ENCODE measurements at regions not wholly inside any gene's neighbourhood (a gene's known extent, or its start where the extent isn't known, plus 50 kb on each side); places are given as distances from the start of the nearest gene placed in this dataset.

DNA sequence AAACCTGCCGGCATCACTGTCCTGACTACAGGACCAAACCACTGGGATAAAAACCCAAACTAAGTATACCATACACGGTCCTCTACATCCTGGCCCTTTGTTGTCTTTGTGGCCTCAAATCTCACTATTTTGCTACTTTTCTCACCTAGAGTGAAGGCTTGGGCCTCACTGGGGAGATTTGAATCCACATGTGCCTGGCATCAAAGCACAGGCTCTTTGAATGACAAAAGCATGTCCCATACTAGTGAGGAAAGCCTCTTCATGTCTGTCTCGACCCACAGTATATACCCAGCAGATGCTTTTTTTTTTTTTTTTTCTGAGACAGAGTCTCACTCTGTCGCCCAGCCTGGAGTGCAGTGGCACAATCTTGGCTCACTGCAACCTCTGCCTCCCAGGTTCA, 72.5 kb upstream of the DRD2 start:
- no peak for DNase-seq
- H3K36me3 ChIP-seq (ENCODE audit: control insufficient read depth, insufficient read depth, low read length), result no peaks in the 10 kb centered on the region
- no peaks in the 10 kb centered on the region for H3K27me3 ChIP-seq (replicated peaks; ENCODE audit: control insufficient read depth, insufficient read depth, low read length, poor library complexity, severe bottlenecking)
- H3K27ac ChIP-seq (ENCODE audit: insufficient read depth, low read length, poor library complexity, severe bottlenecking), result no peak overlapping the region
- no peaks in the 10 kb centered on the region for H3K4me1 ChIP-seq (ENCODE audit: control insufficient read depth, insufficient read depth, low read length, poor library complexity, severe bottlenecking)
- no peak overlapping the region for H3K4me3 ChIP-seq (ENCODE audit: insufficient read depth, low read depth, low read length, poor library complexity, severe bottlenecking)
- no peaks in the 10 kb centered on the region for H3K9me3 ChIP-seq (ENCODE audit: control insufficient read depth, low read length)

DNA sequence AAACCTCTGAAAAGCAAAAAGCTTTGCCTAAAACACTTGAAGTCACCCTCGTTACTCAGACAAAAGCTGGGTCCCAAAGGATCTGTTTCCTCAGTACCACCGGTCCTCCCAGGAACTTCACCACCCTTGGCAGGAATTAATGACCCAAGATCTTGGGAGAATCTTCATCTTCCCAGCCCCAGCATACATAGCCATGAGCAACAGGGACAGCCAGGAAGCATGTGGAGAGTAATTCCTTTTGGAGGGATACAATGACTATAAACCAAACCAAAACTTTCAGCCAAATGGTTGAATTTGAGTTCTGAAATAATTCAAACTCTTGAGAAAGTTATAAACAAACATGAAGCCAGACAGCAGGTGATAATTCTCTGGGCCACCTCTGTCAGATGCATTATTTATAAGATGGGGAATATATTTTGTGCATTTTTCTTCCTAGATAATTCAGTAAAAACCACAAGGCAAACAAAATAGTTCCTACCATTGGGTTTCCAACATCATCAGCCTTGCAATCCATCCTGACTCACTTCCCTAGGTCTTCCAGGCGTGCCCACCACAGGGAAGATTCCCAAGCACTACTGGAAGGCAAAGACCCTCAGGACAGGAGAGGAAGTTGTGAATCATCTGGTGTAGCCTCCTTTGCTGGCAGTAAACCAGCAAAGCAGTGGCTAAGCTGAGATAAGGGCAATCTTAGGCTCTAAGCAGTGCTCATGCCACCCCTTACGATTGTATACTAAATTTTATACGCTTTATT, 71.7 kb upstream of the DRD2 start:
- H3K4me1 ChIP-seq (ENCODE audit: control insufficient read depth, insufficient read depth, low read length, poor library complexity, severe bottlenecking), result no peaks in the 10 kb centered on the region
- no peaks in the 10 kb centered on the region for H3K36me3 ChIP-seq (ENCODE audit: control insufficient read depth, insufficient read depth, low read length)
- H3K27me3 ChIP-seq (replicated peaks; ENCODE audit: control insufficient read depth, insufficient read depth, low read length, poor library complexity, severe bottlenecking), result no peaks in the 10 kb centered on the region
- DNase-seq, result no peak
- no peak overlapping the region for H3K4me3 ChIP-seq (ENCODE audit: insufficient read depth, low read depth, low read length, poor library complexity, severe bottlenecking)
- no peaks in the 10 kb centered on the region for H3K9me3 ChIP-seq (ENCODE audit: control insufficient read depth, low read length)
- no peak overlapping the region for H3K27ac ChIP-seq (ENCODE audit: insufficient read depth, low read length, poor library complexity, severe bottlenecking)

DNA sequence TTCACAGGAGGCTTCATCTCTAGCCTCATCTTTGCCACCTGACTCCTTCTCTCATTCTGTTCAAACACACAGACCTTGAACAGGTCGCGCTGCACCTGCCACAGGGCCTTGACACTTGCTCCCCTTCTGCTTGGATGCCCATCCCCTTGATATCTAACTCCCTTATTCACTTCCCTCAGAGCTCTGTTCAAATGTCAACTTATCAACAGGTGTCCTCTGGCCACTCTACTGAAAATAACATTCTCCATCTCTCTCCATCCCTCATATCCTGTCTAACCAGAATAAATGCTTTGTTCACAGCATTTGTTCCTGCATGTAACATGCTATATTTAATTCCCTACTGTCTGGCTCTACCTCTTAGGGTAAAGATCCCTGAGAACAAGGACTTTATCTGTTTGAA, 67.2 kb upstream of the DRD2 start:
- no peaks in the 10 kb centered on the region for H3K27me3 ChIP-seq (replicated peaks; ENCODE audit: control insufficient read depth, insufficient read depth, low read length, poor library complexity, severe bottlenecking)
- H3K4me1 ChIP-seq (ENCODE audit: control insufficient read depth, insufficient read depth, low read length, poor library complexity, severe bottlenecking), result no peaks in the 10 kb centered on the region
- H3K36me3 ChIP-seq (ENCODE audit: control insufficient read depth, insufficient read depth, low read length), result no peaks in the 10 kb centered on the region
- no peak overlapping the region for H3K27ac ChIP-seq (ENCODE audit: insufficient read depth, low read length, poor library complexity, severe bottlenecking)
- H3K9me3 ChIP-seq (ENCODE audit: control insufficient read depth, low read length), result no peaks in the 10 kb centered on the region
- no peak overlapping the region for H3K4me3 ChIP-seq (ENCODE audit: insufficient read depth, low read depth, low read length, poor library complexity, severe bottlenecking)
- DNase-seq, result no peak

DNA sequence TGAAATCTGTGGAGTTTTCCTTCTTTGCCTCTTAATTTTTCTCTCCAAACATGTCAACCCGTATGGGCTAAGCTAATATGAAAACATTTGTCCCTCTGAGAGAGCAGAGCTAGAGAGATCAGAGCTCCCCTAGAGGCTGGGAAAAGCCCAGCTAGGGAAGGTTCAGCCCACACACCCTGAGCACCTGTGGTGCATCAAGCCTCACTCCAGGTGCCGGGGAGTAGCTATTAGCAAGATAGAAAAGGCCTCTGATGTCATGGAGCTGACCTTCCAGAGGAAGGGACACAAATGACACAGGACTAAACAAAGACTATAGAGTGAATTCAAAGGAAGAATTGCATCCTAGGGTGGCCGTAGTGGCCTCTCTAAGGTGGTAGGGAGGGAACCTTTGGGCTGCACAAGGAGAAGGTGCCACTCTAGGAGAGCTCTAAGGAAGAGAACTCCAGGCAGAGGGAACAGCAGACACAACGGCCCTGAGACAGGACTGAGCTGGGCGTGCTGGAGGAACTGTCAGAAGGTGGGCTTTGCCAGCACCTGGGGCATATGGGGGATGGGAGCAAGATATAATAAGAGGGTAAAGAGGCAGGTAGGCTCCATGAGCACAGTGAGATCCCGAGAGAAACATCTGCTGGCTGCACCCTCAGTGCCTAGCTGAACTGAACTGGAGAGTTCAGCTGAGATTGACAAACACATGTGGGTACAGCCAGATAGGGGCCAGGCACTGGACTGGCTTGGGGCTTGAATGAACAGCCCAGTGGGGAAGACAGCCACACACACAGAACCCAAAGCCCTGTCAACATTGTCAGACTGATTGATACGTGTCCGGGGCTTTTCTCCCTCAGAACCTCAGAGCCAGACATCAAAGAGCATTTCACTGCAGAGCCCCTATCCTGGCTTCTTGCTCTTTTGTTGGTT, 65.5 kb upstream of the DRD2 start:
- DNase-seq, result no peak
- Histone ChIP-seq H3K4me3 (ENCODE audit: insufficient read depth, low read depth, low read length, poor library complexity, severe bottlenecking) (no peak overlapping the region), H3K9me3 (ENCODE audit: control insufficient read depth, low read length) (no peaks in the 10 kb centered on the region), H3K27me3 (replicated peaks; ENCODE audit: control insufficient read depth, insufficient read depth, low read length, poor library complexity, severe bottlenecking) (no peaks in the 10 kb centered on the region), H3K27ac (ENCODE audit: insufficient read depth, low read length, poor library complexity, severe bottlenecking) (no peak overlapping the region), H3K36me3 (ENCODE audit: control insufficient read depth, insufficient read depth, low read length) (no peaks in the 10 kb centered on the region), H3K4me1 (ENCODE audit: control insufficient read depth, insufficient read depth, low read length, poor library complexity, severe bottlenecking) (no peaks in the 10 kb centered on the region)

DNA sequence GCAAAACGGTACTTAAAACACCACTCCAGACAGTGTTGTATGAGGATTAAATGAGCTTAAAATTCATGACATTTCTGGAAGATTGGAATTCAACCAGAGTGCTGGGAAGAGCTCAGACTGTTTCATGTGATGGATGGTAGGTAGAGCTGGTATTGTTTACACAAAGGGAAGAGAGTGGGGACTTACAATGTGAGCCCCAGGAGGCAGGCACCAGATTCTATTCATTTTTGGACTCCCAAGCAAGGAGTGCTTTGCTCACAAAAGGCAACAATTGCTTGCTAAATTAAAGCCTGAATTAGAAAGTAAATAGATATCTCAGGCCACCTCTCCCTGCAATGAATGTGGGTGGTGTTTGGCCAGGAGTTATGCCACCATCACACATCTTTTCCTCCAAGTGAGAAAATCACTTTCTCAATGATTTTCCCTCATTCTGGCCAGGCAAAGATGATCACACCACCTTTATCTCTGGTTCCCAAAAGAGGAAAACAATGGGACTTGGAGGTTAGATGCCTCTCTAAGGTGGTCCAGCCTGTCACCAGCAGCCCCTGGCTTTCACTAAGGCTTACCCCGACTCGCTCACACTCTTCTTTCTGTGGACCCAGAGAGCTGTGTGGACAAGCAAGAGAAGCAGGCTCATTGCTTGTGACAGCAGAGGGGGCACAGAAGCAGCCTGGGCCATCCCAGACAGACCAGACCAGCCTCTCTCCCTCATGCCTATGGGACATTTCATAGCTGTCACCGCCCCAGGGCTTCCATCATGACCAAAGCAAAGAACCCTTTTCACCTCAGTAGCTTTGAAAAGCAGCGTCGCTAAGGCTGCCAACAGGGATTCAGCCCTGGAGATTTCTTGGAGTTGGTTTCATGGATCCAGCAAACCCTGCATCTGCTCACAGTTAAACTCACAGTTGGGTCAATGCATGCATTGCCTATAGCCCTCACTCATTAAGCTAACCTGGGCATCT, 63.5 kb upstream of the DRD2 start:
- no peak overlapping the region for H3K27ac ChIP-seq (ENCODE audit: insufficient read depth, low read length, poor library complexity, severe bottlenecking)
- H3K9me3 ChIP-seq (ENCODE audit: control insufficient read depth, low read length), result no peaks in the 10 kb centered on the region
- no peaks in the 10 kb centered on the region for H3K36me3 ChIP-seq (ENCODE audit: control insufficient read depth, insufficient read depth, low read length)
- H3K27me3 ChIP-seq (replicated peaks; ENCODE audit: control insufficient read depth, insufficient read depth, low read length, poor library complexity, severe bottlenecking), result no peaks in the 10 kb centered on the region
- DNase-seq, result no peak
- no peak overlapping the region for H3K4me3 ChIP-seq (ENCODE audit: insufficient read depth, low read depth, low read length, poor library complexity, severe bottlenecking)
- H3K4me1 ChIP-seq (ENCODE audit: control insufficient read depth, insufficient read depth, low read length, poor library complexity, severe bottlenecking), result no peaks in the 10 kb centered on the region

DNA sequence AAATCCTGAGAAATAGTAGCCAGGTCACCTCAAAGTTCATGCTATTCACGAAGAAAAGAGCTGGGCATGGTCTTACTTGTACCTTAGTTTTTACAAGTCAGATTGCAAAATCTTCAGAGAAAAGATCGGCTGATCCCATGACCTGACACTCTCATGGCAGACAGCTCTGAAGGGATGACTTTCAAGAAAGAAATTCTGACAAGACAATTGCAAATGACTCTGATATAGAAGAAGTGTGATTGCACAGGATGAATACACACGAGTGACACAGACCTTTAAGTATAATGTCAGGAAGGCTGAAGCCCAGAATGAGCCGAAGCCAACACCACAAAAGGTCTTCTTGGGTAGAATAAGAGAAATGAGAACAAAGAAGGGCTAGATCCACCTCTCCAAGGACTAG, 59.4 kb upstream of the DRD2 start:
- H3K4me1 ChIP-seq (ENCODE audit: control insufficient read depth, insufficient read depth, low read length, poor library complexity, severe bottlenecking), result no peaks in the 10 kb centered on the region
- no peaks in the 10 kb centered on the region for H3K36me3 ChIP-seq (ENCODE audit: control insufficient read depth, insufficient read depth, low read length)
- no peak overlapping the region for H3K4me3 ChIP-seq (ENCODE audit: insufficient read depth, low read depth, low read length, poor library complexity, severe bottlenecking)
- no peak for DNase-seq
- H3K27ac ChIP-seq (ENCODE audit: insufficient read depth, low read length, poor library complexity, severe bottlenecking), result no peak overlapping the region
- H3K27me3 ChIP-seq (replicated peaks; ENCODE audit: control insufficient read depth, insufficient read depth, low read length, poor library complexity, severe bottlenecking), result peaks cover 3% of the 10 kb centered on the region
- no peaks in the 10 kb centered on the region for H3K9me3 ChIP-seq (ENCODE audit: control insufficient read depth, low read length)

DNA sequence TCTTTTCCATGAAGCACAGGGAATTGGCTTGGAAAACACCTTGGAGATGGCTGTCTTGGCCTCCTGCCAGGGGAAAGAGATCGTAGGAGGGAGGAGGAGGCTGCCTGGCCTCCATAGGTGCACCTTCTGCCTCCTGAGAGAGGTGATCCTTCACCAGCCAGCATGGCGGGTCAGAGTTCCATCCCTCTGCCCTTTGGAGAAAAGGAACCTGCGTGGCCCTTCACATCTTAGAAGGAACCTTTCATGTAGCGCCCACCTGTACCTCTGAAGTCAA, 58.2 kb upstream of the DRD2 start:
- DNase-seq, result no peak
- H3K9me3 ChIP-seq (ENCODE audit: control insufficient read depth, low read length), result no peaks in the 10 kb centered on the region
- H3K36me3 ChIP-seq (ENCODE audit: control insufficient read depth, insufficient read depth, low read length), result no peaks in the 10 kb centered on the region
- H3K4me1 ChIP-seq (ENCODE audit: control insufficient read depth, insufficient read depth, low read length, poor library complexity, severe bottlenecking), result no peaks in the 10 kb centered on the region
- H3K27me3 ChIP-seq (replicated peaks; ENCODE audit: control insufficient read depth, insufficient read depth, low read length, poor library complexity, severe bottlenecking), result peaks cover 3% of the 10 kb centered on the region
- H3K27ac ChIP-seq (ENCODE audit: insufficient read depth, low read length, poor library complexity, severe bottlenecking), result no peak overlapping the region
- H3K4me3 ChIP-seq (ENCODE audit: insufficient read depth, low read depth, low read length, poor library complexity, severe bottlenecking), result no peak overlapping the region

DNA sequence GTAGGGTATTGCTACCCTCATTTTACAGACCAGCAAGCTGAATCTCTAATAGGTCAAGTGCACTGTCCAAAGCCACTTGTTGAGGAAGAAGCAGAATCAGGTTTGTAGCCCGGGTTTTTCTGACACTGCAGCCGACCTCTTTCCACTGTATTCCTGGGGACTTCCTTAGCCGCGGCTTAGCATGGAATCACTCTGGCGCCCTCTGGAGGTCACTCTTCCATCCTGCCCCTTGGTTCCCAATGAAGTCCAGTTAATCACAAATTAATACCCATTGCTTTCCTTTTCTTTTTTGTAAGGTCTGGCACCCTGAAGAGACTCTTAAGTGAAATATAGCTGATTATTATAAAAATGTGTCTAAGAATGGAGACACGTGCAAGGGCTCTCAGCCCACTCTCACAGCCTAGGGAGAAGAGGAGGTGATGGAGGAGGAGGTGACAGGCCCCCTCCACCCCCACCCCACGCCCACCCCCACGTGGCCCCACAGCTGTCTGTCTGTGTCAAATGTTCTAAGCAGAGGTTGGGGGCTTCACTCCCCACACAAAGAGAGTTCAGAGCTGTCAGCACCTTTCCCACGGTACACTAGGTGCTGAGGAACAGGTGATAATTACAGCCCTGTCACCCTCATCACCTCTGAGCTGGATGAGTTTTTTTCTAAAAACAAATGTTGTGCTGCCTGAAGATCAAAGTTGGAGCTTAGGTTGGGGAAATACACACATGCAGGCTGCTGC, 57.7 kb upstream of the DRD2 start:
- peak; percentile 9 to 32 (median 12) for DNase-seq
- H3K36me3 ChIP-seq (ENCODE audit: control insufficient read depth, insufficient read depth, low read length), result no peaks in the 10 kb centered on the region
- H3K27ac ChIP-seq (ENCODE audit: insufficient read depth, low read length, poor library complexity, severe bottlenecking), result no peak overlapping the region
- no peak overlapping the region for H3K4me3 ChIP-seq (ENCODE audit: insufficient read depth, low read depth, low read length, poor library complexity, severe bottlenecking)
- no peaks in the 10 kb centered on the region for H3K9me3 ChIP-seq (ENCODE audit: control insufficient read depth, low read length)
- peaks cover 3% of the 10 kb centered on the region for H3K27me3 ChIP-seq (replicated peaks; ENCODE audit: control insufficient read depth, insufficient read depth, low read length, poor library complexity, severe bottlenecking)
- H3K4me1 ChIP-seq (ENCODE audit: control insufficient read depth, insufficient read depth, low read length, poor library complexity, severe bottlenecking), result no peaks in the 10 kb centered on the region

DNA sequence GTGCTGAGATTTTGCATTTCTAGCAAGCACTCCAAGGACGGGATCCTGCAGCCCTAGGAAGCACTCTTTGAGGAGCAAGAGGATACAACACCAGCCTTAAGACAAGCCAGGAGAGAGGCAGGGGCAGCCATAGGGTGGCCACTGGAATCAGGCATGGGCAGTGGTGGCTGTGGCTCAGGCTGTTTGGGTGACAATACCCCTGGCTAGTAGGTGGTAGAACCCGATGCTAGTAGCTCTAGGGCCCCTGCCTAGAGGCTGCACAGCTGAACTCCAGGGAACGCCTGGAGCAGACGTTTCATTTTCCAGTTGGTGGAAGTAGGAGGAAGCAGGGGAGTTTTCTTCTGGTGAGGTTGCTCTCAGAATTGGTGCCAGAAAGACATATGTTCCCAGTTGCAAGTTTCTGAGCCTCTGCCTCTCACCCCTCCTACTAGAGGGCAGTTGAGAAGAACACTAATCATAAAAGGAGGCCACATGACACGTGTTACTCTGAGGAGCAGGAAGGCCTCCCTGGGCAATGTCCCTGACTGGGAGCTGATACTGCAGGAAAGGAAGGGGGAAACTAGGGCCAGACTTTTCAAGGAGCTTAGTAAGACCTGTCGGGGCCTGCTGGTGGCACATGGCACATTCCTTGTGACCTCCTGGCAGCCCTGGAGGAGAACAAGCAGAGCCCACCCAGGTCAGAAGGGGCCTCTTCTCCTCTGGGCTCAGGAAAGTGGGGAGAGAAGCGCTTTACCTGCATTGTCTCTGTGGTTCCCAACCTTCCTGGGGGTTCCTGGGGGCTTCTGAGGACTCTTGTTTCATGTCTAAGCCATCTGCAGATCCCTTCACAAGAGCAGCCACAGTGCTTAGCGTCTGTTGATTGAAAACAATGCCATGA, 56.6 kb upstream of the DRD2 start:
- Histone ChIP-seq H3K9me3 (ENCODE audit: control insufficient read depth, low read length) (no peaks in the 10 kb centered on the region), H3K36me3 (ENCODE audit: control insufficient read depth, insufficient read depth, low read length) (no peaks in the 10 kb centered on the region), H3K27ac (ENCODE audit: insufficient read depth, low read length, poor library complexity, severe bottlenecking) (no peak overlapping the region), H3K4me3 (ENCODE audit: insufficient read depth, low read depth, low read length, poor library complexity, severe bottlenecking) (no peak overlapping the region), H3K27me3 (replicated peaks; ENCODE audit: control insufficient read depth, insufficient read depth, low read length, poor library complexity, severe bottlenecking) (peaks cover 3% of the 10 kb centered on the region), H3K4me1 (ENCODE audit: control insufficient read depth, insufficient read depth, low read length, poor library complexity, severe bottlenecking) (no peaks in the 10 kb centered on the region)
- no peak for DNase-seq

Data from effector memory CD4-positive, alpha-beta T cell (primary cell).